ENCODE measurements at regions not wholly inside any gene's neighbourhood (a gene's known extent, or its start where the extent isn't known, plus 50 kb on each side); places are given as distances from the start of the nearest gene placed in this dataset.

DNA sequence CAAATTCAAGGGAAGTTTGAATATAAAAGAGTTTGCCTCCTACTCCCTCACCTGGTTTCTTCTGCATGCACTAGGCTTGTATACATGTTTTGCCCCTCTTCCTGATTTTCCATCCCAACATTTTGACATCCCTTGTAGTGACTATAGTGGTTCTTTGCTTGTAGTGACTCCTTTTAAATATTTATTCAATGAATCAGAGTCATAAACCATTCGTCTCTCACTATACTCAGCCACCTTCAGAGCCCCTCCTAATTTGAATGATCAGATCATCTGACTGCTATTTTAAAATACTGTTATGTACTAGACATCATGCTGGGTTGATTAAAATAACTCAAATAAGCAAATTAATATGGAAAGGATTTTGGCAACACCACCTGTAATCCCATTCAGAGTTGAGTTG lies 492.1 kb upstream of the PIK3C3 start:
- Histone ChIP-seq H3K27me3 (ENCODE audit: low read length) (no peaks in the 10 kb centered on the region), H2AFZ (ENCODE audit: low read depth, low read length, severe bottlenecking) (no peak overlapping the region)

DNA sequence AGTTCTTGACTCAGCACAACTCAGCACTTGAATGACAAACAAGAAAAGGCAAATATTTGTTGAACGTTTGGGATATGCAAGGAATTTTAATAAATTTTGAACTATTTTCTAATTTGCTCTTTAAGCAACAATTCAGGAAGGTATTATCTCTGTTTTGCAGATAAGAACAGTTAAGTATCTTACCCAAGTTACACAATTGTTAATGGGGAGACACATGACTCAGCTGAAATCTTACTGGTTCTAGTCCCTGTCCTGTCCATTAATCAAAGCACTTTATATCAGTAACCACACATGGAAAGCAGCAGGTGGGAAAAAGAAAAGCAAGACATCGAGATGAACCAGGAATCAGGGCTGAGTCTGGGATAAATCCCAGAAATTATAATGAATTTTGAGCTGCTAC lies 493.9 kb upstream of the PIK3C3 start:
- H3K9me2 ChIP-seq (replicated peaks; ENCODE audit: insufficient read depth, low read length), result no peaks in the 10 kb centered on the region; the same call in 1 of the 2 replicates
- H3K4me2 ChIP-seq (ENCODE audit: low read depth, low read length, poor library complexity, severe bottlenecking), result no peak overlapping the region
- no peaks in the 10 kb centered on the region for H3K27me3 ChIP-seq (ENCODE audit: low read length)
- H3K36me3 ChIP-seq (ENCODE audit: low read length), result no peaks in the 10 kb centered on the region
- no peak overlapping the region for H3K4me3 ChIP-seq (ENCODE audit: insufficient read depth, low read length, poor library complexity, severe bottlenecking)
- H3K9ac ChIP-seq (ENCODE audit: low read length), result no peak overlapping the region
- H3K79me2 ChIP-seq (ENCODE audit: insufficient read depth, low read length), result no peaks in the 10 kb centered on the region
- TF ChIP-seq, protein P1, sequence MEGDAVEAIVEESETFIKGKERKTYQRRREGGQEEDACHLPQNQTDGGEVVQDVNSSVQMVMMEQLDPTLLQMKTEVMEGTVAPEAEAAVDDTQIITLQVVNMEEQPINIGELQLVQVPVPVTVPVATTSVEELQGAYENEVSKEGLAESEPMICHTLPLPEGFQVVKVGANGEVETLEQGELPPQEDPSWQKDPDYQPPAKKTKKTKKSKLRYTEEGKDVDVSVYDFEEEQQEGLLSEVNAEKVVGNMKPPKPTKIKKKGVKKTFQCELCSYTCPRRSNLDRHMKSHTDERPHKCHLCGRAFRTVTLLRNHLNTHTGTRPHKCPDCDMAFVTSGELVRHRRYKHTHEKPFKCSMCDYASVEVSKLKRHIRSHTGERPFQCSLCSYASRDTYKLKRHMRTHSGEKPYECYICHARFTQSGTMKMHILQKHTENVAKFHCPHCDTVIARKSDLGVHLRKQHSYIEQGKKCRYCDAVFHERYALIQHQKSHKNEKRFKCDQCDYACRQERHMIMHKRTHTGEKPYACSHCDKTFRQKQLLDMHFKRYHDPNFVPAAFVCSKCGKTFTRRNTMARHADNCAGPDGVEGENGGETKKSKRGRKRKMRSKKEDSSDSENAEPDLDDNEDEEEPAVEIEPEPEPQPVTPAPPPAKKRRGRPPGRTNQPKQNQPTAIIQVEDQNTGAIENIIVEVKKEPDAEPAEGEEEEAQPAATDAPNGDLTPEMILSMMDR (IDR thresholded peaks at IDR 0.05; ENCODE audit: insufficient read depth, low read length, poor library complexity, severe bottlenecking), result no peak
- no peak for TF ChIP-seq EZH2phosphoT487 (conservative IDR thresholded peaks at IDR 0.05; ENCODE audit: low read length)
- H3K27ac ChIP-seq (ENCODE audit: low read depth, low read length), result no peak overlapping the region
- no peaks in the 10 kb centered on the region for H3F3A ChIP-seq (ENCODE audit: insufficient read depth)
- no peaks in the 10 kb centered on the region for H4K20me1 ChIP-seq (ENCODE audit: low read depth, low read length)
- H2AFZ ChIP-seq (ENCODE audit: low read depth, low read length, severe bottlenecking), result no peak overlapping the region
- no peaks in the 10 kb centered on the region for H3K9me3 ChIP-seq (ENCODE audit: insufficient read depth, low read length)

More for the DNA sequence above, 492.1 kb upstream of the PIK3C3 start:
- Histone ChIP-seq H3K4me3 (ENCODE audit: insufficient read depth, low read length, poor library complexity, severe bottlenecking) (no peak overlapping the region), H3K79me2 (ENCODE audit: insufficient read depth, low read length) (no peaks in the 10 kb centered on the region), H3K4me2 (ENCODE audit: low read depth, low read length, poor library complexity, severe bottlenecking) (no peak overlapping the region), H3K9me2 (replicated peaks; ENCODE audit: insufficient read depth, low read length) (no peaks in the 10 kb centered on the region), H3K36me3 (ENCODE audit: low read length) (no peaks in the 10 kb centered on the region), H3K9me3 (ENCODE audit: insufficient read depth, low read length) (no peaks in the 10 kb centered on the region), H3K9ac (ENCODE audit: low read length) (no peak overlapping the region), H3K27ac (ENCODE audit: low read depth, low read length) (no peak overlapping the region), H3F3A (ENCODE audit: insufficient read depth) (no peaks in the 10 kb centered on the region), H4K20me1 (ENCODE audit: low read depth, low read length) (no peaks in the 10 kb centered on the region)
- no peak for TF ChIP-seq EZH2phosphoT487 (conservative IDR thresholded peaks at IDR 0.05; ENCODE audit: low read length)
- TF ChIP-seq, protein P1 (IDR thresholded peaks at IDR 0.05; ENCODE audit: insufficient read depth, low read length, poor library complexity, severe bottlenecking), result no peak

DNA sequence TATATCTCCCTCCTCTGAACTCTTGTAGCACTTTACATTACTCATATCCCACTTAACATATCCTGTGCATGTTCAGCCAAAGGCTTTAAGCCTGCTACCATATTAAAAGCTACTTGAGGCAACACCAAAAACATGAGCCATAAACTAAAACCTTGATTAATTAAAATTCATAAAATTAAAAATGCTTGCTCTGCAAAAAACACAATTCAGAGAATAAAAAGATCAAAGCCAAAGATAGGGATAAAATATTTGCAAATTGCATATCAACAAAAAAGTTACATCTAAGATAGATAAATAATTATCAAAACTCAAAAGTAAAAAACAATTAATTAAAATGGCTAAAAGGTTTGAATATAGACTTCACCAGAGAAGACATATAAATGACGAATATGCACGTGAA lies 495.4 kb upstream of the PIK3C3 start:
- no peaks in the 10 kb centered on the region; the same call in 1 of the 2 replicates for H3K9me2 ChIP-seq (replicated peaks; ENCODE audit: insufficient read depth, low read length)
- H4K20me1 ChIP-seq (ENCODE audit: low read depth, low read length), result no peaks in the 10 kb centered on the region
- no peak overlapping the region for H2AFZ ChIP-seq (ENCODE audit: low read depth, low read length, severe bottlenecking)
- H3K4me2 ChIP-seq (ENCODE audit: low read depth, low read length, poor library complexity, severe bottlenecking), result no peak overlapping the region
- no peaks in the 10 kb centered on the region for H3K36me3 ChIP-seq (ENCODE audit: low read length)
- H3K9me3 ChIP-seq (ENCODE audit: insufficient read depth, low read length), result no peaks in the 10 kb centered on the region
- H3F3A ChIP-seq (ENCODE audit: insufficient read depth), result no peaks in the 10 kb centered on the region
- no peak overlapping the region for H3K9ac ChIP-seq (ENCODE audit: low read length)
- no peak overlapping the region for H3K4me3 ChIP-seq (ENCODE audit: insufficient read depth, low read length, poor library complexity, severe bottlenecking)
- H3K27me3 ChIP-seq (ENCODE audit: low read length), result no peaks in the 10 kb centered on the region
- no peaks in the 10 kb centered on the region for H3K79me2 ChIP-seq (ENCODE audit: insufficient read depth, low read length)
- TF ChIP-seq, protein P1 (IDR thresholded peaks at IDR 0.05; ENCODE audit: insufficient read depth, low read length, poor library complexity, severe bottlenecking), result no peak
- TF ChIP-seq EZH2phosphoT487 (conservative IDR thresholded peaks at IDR 0.05; ENCODE audit: low read length), result no peak
- H3K27ac ChIP-seq (ENCODE audit: low read depth, low read length), result no peak overlapping the region

Measured in SU-DHL-6 (cell line).